ENCODE measurements at regions not wholly inside any gene's neighbourhood (a gene's known extent, or its start where the extent isn't known, plus 50 kb on each side); places are given as distances from the start of the nearest gene placed in this dataset.

DNA sequence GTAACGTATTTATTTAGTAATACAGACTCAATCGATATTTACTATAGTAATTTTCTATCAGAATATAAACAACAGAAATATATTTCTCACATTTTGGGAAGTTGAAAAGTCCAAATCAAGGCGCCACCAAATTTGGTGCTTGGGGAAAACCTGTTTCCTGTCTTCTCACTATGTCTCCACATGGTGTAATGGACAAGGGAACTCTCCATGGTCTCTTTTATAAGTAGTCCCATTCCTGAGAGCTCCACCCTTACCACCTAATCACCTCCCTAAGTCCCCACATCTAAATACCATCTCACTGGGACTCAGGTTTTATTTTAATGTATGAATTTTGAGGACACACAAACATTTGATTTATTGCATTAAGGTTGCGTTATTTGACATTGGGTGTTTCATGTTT lies 848.0 kb downstream of the LTN1 start:
- TF ChIP-seq, protein P1, sequence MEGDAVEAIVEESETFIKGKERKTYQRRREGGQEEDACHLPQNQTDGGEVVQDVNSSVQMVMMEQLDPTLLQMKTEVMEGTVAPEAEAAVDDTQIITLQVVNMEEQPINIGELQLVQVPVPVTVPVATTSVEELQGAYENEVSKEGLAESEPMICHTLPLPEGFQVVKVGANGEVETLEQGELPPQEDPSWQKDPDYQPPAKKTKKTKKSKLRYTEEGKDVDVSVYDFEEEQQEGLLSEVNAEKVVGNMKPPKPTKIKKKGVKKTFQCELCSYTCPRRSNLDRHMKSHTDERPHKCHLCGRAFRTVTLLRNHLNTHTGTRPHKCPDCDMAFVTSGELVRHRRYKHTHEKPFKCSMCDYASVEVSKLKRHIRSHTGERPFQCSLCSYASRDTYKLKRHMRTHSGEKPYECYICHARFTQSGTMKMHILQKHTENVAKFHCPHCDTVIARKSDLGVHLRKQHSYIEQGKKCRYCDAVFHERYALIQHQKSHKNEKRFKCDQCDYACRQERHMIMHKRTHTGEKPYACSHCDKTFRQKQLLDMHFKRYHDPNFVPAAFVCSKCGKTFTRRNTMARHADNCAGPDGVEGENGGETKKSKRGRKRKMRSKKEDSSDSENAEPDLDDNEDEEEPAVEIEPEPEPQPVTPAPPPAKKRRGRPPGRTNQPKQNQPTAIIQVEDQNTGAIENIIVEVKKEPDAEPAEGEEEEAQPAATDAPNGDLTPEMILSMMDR (IDR thresholded peaks at IDR 0.05): no peak
- no peak for TF ChIP-seq POLR2A (IDR thresholded peaks at IDR 0.05)

Data from uterus (tissue), 2 donors.